NCI-H69 (cell line): ENCODE measurements at regions not wholly inside any gene's neighbourhood (a gene's known extent, or its start where the extent isn't known, plus 50 kb on each side); places are given as distances from the start of the nearest gene placed in this dataset.
"Not testable (repeated sequence)": the region's sequence is repeated elsewhere in the genome, so short reads cannot be mapped to it uniquely, and the experiment has no call there.

Experiments used
- DNase-seq: peaks from one replicate; lab custom pipeline; 2025; lab: John Stamatoyannopoulos, UW

DNA sequence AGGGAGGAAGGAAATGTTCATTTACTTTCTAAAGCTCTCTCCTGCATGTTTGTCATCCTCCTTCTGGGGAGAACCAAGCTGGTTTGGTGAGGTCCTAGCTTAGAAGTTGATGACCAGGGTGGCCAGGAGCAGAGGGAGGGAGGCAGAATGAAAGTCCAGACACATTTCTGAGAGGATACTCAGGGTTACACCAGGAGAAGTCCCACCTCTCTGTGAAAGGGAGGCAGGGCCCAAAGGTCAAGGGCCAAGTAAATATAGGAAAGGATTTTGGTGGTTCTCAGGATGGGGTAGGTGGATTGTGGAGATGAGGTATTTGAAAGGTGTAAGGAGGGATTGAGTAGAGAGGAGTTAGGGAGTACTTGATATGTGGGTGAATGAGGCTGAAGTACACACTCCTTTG, 58.0 kb upstream of the FBXO11 start:
- DNase-seq: no peak

DNA sequence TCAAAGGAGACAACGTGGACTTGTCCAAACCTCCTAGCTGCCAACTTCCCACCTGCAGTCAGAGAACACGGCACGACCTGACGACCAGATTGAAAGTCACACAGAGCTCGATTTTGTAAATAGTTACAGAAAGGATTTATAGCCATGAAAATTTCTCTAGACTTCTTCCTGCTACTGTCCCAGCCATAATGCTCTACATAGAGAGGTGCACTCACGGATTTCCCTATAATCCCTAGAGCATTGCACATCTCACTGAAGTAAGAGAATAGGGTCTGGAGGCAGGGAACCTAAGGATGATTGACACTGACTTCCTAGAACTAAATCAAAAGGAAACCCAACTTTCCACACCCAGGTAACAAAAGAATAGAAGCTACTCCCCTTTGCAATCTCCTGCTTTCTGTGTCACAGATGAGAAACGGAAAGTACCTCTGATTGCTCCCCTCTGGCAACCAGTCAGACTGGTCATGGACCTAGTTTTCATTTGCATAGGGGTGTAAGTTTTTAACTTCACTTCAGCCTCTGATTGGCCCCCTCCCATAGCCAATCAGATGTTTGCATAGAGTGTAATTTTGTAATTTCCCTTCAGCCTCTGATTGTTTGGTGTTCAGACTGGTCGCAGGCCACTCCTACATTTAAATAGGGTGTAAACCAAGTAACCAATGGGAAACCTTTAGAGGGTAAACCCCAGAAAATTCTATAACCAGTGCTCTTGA, 58.6 kb upstream of the FBXO11 start:
- DNase-seq: no peak

GRCh38 chr2:47976728-47977127, 70.4 kb upstream of the FBXO11 start:
- DNase-seq: not testable (repeated sequence)

DNA sequence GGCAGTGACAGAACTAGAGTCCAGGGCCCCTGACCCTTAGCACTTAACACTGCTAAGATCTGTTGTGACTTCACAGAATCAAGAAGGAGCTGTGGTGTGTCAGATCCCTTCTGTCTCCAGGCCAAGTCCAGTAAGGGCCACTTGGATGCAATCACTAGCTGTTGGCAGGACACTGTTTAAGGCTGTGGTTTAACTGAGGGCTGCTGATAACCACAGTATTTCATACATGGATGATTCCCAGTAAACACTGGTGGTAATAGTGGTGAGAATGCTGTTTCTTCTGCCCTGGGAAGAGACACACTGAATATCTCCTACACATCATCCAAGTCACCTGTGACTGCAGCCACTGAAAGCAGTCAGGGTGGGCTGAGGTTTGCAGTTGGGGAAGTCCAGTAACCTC, 77.7 kb upstream of the FBXO11 start:
- DNase-seq: no peak

DNA sequence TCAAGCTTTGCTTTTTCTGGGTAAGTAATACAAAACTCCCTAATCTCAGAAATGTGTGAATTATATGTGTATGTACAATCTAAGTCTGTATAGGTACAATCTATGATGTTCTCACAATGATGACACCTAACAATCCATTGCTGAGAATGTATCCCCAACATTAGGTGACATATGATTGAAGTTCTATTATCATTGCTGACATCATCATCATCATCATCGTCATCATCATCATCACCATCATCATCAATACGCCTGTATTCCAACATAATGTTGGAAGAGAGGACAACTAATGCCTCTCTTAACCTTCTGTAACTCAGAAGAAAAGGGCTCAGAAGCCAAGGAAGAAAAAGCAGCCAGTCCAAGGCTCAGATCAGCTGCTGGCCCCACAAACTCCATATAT, 84.2 kb upstream of the FBXO11 start:
- DNase-seq: no peak

GRCh38 chr2:47992671-47993070, 86.4 kb upstream of the FBXO11 start:
- no peak for DNase-seq

GRCh38 chr2:47996808-47997207, 90.5 kb upstream of the FBXO11 start:
- DNase-seq: no peak

GRCh38 chr2:47999512-47999911, 93.2 kb upstream of the FBXO11 start:
- no peak for DNase-seq

DNA sequence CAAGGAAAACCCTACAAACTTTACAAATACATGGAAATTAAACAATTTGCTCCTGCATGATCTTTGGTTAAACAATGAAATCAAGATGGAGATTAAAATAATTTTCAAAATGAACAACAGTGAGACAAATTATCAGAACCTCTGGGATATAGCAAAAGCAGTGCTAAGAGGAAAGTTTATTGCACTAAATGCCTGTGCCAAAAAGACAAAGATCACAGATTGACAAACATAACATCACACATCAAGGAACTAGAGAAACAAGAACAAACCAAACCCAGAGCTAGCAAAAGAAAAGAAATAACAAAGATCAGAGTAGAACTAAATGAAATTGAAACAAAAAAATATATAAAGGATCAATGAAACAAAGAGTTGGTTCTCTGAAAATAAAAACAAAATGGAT, 95.2 kb upstream of the FBXO11 start:
- DNase-seq: no peak

DNA sequence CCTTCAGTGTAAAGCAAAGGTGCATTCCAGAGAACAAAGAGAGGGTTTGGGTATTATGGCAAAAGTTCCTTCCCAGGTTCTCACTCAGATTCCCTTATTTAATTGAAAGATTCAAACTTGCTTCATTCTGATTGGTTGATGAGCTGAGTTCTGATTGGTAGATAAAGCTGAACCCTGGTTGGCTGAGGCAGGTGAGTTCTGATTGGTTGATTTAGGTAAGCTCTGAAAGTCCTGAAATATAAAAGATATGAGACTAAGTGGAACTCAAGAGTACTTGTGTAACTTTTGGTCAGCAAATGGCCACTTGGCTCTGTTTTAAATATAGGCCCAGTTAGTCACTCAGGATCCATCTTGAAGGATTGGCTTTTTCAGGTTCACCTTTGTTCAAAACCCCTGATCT, 99.8 kb upstream of the FBXO11 start:
- DNase-seq: no peak

GRCh38 chr2:48007699-48008268, 101.5 kb upstream of the FBXO11 start:
- DNase-seq: no peak

GRCh38 chr2:48009256-48009655, 103.0 kb upstream of the FBXO11 start:
- DNase-seq: no peak

- DNase-seq: no peak
Measured at GRCh38 chr2:48015421-48015820, 109.1 kb upstream of the FBXO11 start.

GRCh38 chr2:48016225-48017019, 110.1 kb upstream of the FBXO11 start:
- no peak for DNase-seq

GRCh38 chr2:48017136-48017535, 110.8 kb upstream of the FBXO11 start:
- DNase-seq: no peak

DNA sequence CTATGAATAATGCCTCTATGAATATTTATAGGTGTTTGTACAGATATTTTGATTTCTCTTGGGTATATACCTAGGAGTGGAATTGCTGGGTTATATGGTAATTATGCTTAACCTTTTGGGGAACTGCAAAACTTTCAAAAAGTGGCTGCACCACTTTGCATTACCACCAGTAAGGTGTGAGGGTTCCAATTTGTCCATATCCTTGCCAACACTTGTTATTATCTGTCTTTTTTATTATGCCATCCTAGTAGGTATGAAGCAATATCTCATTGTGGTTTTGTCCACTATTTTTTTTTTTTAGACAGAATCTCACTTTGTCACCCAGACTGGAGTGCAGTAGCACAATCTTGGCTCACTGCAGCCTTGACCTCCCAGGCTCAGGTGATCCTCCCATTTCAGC, 112.2 kb upstream of the FBXO11 start:
- DNase-seq: no peak

GRCh38 chr2:48026865-48027264, 120.6 kb upstream of the FBXO11 start:
- no peak for DNase-seq

- no peak for DNase-seq
Measured at GRCh38 chr2:48032765-48033164, 126.5 kb upstream of the FBXO11 start.

DNA sequence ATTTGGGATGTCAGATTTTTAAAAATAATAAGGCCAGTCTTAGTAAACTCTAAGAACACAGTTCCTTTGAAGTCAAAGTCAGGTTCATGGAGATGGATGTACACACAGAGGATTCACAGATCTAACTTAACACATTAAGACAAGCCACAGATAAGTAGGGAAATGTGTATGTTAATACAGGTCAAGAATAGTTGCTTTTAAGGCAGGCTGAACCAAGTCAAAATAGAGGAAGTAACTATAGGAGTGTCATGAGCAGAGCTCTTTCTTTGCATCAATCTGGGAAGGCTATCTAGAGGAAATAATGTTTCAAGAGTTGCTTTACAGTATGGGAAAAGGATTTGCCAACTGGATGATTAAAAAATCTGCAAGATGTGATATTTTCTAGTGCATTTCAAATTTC, 128.0 kb upstream of the FBXO11 start:
- no peak for DNase-seq

DNA sequence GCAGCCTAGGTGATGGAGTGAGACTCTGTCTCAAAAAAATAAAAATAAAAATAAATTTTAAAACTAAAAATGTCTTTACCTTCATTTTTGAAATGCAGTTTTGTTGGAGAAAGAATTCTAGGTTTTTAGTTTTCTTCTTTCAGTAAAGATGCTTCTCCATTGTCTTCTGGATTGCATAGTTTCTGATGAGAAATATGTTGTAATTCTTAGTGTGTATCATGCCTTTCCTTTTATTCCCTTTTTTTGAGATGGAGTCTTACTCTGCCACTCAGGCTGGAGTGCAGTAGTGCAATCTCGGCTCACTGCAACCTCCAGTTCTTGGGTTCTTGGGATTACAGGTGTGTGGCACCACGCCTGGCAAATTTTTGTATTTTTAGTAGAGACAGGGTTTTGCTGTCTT, 130.0 kb upstream of the FBXO11 start:
- DNase-seq: no peak

- DNase-seq: no peak
Measured at GRCh38 chr2:48039209-48039990, 133.1 kb upstream of the FBXO11 start.

DNA sequence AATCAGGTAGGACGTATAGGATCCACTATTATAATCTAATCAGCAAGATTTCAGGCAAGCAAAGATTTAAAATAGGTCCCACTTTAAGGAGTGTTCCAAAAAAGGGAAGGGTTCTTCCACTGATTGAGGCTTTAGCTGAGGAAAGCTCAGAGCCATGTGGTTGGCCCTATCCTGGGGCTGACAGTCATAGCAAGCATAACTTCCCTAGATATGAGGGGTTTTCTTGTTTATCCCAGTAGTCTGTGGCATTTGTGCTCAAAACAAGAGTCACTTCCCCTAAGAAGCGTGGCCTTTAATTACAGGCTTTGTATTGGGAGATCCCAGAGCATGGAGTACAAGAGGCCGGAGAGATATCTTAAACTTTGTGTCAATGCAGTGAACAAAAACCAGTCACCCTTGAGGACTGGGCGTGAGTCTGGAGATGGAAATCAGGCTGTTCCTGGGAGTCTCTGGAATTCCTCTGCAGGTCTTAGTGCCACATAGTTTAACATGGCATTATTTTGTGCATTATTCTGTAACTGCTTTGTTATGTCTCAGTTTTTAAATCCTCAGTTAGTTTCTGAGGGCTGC, 136.9 kb upstream of the FBXO11 start:
- DNase-seq: no peak
